GM21447 (cell line): ENCODE measurements at regions not wholly inside any gene's neighbourhood (a gene's known extent, or its start where the extent isn't known, plus 50 kb on each side); places are given as distances from the start of the nearest gene placed in this dataset.

Experiments used
- ATAC-seq: cut with Tn5 transposase; IDR thresholded peaks from one replicate; pipeline ENCODE4 v1.9.1; 2021; ENCODE audit not compliant: unreplicated experiment

GRCh38 chr9:25990376-25990775, 312.1 kb upstream of the TUSC1 start:
- ATAC-seq, result no peak

GRCh38 chr9:25975667-25976066, 297.4 kb upstream of the TUSC1 start:
- no peak for ATAC-seq

DNA sequence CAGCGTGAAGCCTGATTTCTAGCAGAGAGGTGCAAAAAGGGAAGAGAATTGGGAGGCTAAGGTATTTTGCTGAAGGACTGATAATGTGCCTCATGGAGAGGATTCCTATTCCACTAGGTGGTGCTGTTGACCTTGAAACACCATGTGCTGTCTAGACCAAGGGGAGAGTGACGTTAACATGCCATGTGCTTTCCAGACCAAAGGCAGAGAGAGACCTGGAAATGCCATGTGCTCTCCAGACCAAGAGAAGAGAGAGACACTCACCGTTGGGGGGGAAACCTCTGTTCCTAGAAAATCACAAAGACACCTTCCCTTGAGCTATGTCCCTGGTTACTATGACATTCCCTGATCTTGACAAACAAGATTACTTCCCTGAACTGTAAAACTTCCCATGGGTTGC, 286.0 kb upstream of the TUSC1 start:
- peak; percentile 58 for ATAC-seq

- no peak for ATAC-seq
Observed at GRCh38 chr9:25960178-25960577, 281.9 kb upstream of the TUSC1 start.

DNA sequence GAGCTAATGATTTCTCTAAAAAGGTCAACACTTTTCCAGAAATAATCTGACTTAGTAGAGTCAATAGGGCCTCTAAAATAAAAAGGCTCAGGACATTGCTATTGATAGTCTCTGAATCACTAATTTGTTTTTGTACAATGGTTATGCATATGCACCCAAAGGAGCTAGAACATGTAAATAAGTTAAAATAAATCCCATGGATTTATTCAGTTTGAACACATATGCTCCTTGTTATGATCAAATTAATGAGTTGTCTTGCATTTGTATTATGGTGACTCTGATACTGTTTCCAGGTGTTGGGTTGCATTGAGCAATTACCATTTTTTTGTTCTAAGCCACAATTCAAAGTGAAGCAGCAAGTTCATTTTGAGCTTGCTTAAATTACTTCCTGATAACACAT, 276.0 kb upstream of the TUSC1 start:
- no peak for ATAC-seq

- ATAC-seq, result no peak
Observed at GRCh38 chr9:25948182-25948581, 269.9 kb upstream of the TUSC1 start.

DNA sequence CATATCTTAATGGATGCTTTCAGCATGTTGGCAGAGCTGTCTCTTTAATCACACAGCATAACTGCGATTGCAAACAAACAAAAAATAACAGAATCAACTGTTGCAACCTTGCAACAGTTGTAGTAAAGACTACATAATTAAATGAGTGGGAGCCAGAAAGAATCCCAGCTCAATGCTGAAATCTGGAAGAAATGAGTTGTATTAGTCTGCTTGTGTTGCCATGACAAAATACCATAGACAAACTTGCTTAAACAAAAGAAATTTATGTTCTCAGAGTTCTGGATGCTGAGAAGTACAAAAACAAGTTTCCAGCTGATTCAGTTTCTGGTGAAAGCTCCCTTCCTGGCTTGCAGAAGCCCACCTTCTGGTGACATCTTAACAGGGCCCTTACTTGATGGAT, 260.9 kb upstream of the TUSC1 start:
- ATAC-seq, result no peak

DNA sequence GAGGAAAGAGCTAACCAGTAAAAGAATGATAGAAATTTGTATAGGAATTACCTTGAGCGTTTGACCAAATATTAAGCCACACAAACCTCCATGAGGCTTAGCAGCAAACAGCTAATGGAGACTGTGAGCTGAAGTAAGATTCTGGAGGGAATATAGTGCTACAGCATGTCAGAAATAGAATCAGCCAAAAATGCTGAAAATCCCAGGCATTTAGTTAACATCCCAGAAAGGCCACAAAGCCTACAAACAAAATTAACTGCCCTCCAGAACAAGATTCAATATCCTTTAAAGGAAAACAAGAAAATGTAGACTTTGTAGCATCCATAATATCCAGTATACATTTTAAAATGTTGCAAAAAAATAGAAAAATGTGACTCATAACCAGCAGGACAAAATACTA, 257.8 kb upstream of the TUSC1 start:
- ATAC-seq, result no peak

DNA sequence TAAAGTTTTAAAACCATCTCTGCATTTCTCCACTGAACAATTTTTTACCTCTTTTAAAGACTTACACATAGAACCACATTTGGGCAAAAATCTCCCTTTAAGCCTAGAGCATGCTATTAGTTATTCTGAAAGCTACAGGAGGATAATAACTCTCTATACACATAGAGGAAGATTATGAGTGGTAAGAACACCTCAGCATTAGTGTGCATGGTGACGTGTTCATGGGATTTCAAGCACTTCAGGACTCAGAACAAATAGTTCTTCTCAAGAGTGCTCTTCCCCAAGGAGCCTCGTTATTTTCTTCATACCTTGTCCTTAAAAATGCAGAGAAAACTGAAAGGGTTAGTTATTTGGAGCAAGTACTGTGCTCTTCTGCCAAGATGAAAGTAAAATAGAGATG, 256.9 kb upstream of the TUSC1 start:
- no peak for ATAC-seq

DNA sequence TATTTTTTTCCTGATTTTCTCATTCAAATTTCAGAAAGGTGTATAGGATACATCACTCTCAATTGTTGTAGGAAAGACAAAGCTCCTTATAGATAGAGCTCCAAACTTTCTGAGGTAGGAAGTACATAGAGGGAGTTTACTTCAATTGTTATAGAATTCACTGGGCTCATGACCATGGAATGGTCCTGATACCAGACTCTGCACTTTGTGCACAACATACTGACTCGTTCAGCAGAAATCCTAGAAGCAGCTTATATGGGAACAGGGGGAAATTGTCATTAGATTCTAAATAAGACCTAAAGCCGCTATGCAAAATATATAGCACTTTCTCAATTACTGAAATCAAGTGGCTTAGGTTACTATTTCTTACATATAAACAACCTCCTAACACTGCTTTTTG, 240.5 kb upstream of the TUSC1 start:
- ATAC-seq, result no peak

- ATAC-seq, result no peak
Observed at GRCh38 chr9:25917731-25918362, 239.6 kb upstream of the TUSC1 start.

- ATAC-seq, result no peak
Observed at GRCh38 chr9:25913806-25914205, 235.6 kb upstream of the TUSC1 start.

DNA sequence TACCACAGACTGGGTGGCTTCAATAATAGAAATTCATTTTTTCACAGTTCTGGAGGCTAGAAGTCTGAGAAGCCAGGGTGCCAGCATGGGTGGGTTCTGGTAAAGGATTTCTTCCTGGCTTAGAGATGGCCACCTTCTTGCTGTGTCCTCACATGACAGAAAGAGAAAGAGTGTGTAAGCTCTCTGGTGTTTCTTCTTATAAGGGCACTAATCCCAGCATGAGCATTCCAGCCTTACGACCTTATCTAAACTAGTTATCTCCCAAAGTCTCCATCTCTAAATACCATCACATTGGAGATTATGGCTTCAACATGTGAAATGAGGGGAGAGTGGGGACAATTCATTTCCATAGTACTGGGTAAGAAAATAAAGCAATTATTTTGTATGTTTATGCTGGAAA, 226.5 kb upstream of the TUSC1 start:
- no peak for ATAC-seq

GRCh38 chr9:25891527-25891926, 213.3 kb upstream of the TUSC1 start:
- no peak for ATAC-seq

GRCh38 chr9:25889661-25890060, 211.4 kb upstream of the TUSC1 start:
- ATAC-seq, result no peak

GRCh38 chr9:25876248-25876647, 198.0 kb upstream of the TUSC1 start:
- ATAC-seq, result no peak

DNA sequence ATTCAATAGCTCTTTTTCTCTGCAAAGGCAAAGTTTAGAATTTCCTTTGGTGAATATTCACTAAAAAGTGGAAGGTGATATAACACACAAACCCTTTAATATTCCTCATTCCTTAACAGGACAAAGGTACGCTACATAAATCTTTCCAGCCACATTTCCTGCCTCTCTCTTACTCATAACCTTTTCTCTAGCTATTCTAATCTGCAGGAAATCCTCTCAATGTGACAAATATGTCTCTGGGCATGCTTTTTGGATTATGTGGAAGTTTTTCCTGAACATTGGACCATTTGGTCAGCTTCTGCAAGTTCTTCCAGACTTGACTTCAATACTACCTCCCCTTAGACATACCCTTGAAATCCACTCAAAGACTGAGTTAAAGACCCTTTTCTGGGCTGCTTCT, 186.3 kb upstream of the TUSC1 start:
- ATAC-seq, result no peak

GRCh38 chr9:25861421-25861820, 183.2 kb upstream of the TUSC1 start:
- ATAC-seq, result no peak

- ATAC-seq, result no peak
Observed at GRCh38 chr9:25857147-25857546, 178.9 kb upstream of the TUSC1 start.

GRCh38 chr9:25850803-25851202, 172.6 kb upstream of the TUSC1 start:
- no peak for ATAC-seq

DNA sequence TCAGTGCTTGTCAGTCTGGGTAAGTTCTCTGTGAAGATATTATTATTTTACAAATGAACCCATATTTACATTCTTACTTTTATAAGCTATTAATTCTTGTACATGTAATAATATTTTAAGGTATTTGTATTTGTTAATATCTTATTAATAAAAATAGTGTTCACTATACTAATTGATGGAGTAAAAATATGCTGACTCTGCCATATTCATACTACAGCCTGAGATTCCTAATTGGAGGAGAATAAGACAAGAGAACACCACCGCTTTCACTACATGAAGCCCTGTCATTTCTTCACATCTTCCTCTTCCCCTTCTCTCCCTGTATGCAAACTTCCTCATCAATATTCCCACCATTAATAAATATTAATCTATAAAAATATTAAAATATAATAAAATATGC, 167.6 kb upstream of the TUSC1 start:
- ATAC-seq, result no peak

DNA sequence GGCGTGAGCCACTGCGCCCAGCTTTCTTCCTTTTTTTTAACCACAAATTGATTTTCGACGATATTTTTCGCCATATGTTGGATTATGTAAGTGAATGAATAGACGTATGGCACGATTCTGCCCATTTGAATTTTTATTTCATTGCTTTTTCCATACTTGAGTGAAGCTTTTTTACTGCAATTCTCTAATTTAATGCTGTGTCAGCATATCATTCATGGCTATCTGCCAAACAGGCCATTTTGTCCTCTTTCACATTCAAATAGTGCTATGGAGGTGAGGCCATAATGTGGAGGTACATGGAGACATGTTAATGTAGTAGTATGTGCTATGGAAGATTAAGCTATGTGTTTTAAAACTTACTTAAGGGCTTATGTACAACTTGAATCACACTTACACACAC, 152.1 kb upstream of the TUSC1 start:
- no peak for ATAC-seq

DNA sequence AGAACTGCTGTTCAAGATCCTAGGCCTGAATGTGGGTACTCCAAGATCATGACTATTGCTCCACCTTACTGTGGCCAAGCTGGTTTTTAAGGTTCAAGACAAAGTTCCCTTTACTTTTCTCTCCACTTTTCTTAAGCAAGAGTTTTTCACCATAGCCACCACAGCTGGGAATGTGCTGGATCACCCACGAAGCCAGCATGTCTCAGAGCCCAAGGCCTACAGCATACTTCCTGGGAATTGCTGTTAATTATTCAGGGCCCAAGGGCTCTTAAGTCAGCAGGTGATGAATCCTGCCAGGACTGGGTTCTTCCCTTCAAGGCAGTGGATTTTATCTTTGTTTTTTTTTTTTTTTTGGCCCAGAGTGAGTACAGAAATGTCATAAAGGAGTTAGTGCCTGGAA, 149.4 kb upstream of the TUSC1 start:
- ATAC-seq, result no peak

GRCh38 chr9:25816439-25816838, 138.2 kb upstream of the TUSC1 start:
- no peak for ATAC-seq
